Smooth muscle cell (in vitro differentiated cells): ENCODE measurements at regions not wholly inside any gene's neighbourhood (a gene's known extent, or its start where the extent isn't known, plus 50 kb on each side); places are given as distances from the start of the nearest gene placed in this dataset.

Source experiments
- DNase-seq: peaks from one replicate; lab custom pipeline; 2025; ENCODE audit not compliant: unreplicated experiment; lab: John Stamatoyannopoulos, UW
- H2AFZ ChIP-seq: fragments of 200-600 bp; sonication (generic); 2 replicates; pipeline ENCODE4 v1.6.0; 2016; ENCODE audit warnings: antibody characterized with exemption, low read depth, mild to moderate bottlenecking
- H3F3A ChIP-seq: fragments of 200-600 bp; sonication (generic); 2 replicates; pipeline ENCODE4 v1.6.0; 2017; ENCODE audit warnings: antibody characterized with exemption, low read depth
- H3K27ac ChIP-seq: fragments of 200-600 bp; sonication (generic); 2 replicates; pipeline ENCODE4 v1.5.1; 2016; ENCODE audit warnings: low read depth, mild to moderate bottlenecking
- H3K27me3 ChIP-seq: fragments of 200-600 bp; sonication (generic); 2 replicates; pipeline ENCODE4 v1.6.1; 2016; ENCODE audit warnings: low read depth, mild to moderate bottlenecking
- H3K36me3 ChIP-seq: fragments of 200-600 bp; sonication (generic); 2 replicates; pipeline ENCODE4 v1.5.1; 2016; ENCODE audit warnings: low read depth
- H3K4me1 ChIP-seq: fragments of 200-600 bp; sonication (generic); 2 replicates; pipeline ENCODE4 v1.5.1; 2016; ENCODE audit warnings: low read depth
- H3K4me2 ChIP-seq: fragments of 200-600 bp; sonication (generic); 2 replicates; pipeline ENCODE4 v1.6.0; 2016; ENCODE audit warnings: mild to moderate bottlenecking
- H3K4me3 ChIP-seq: fragments of 200-600 bp; sonication (generic); 2 replicates; pipeline ENCODE4 v1.5.1; 2016; ENCODE audit warnings: mild to moderate bottlenecking
- H3K79me2 ChIP-seq: fragments of 200-600 bp; sonication (generic); 2 replicates; pipeline ENCODE4 v1.6.0; 2016; ENCODE audit warnings: low read depth, mild to moderate bottlenecking
- H3K9ac ChIP-seq: fragments of 200-600 bp; sonication (generic); 2 replicates; pipeline ENCODE4 v1.6.0; 2016; ENCODE audit warnings: low read depth
- H3K9me3 ChIP-seq: fragments of 200-600 bp; sonication (generic); replicated peaks from 2 replicates; pipeline ENCODE4 v1.5.1; 2016; ENCODE audit warnings: low read depth
- H4K20me1 ChIP-seq: fragments of 200-600 bp; sonication (generic); 2 replicates; pipeline ENCODE4 v1.6.0; 2016; ENCODE audit warnings: low read depth
- WGBS: methylation state at CpG from one replicate; pipeline ENCODE4 v1.1.7; 2016; ENCODE audit warnings: low lambda C conversion rate; 5-methylcytosine and 5-hydroxymethylcytosine counted together
- TF ChIP-seq, protein P1 (sequence below): fragments of 200-600 bp; sonication (generic); IDR thresholded peaks from 2 replicates; pipeline ENCODE4 v1.5.1; 2017; ENCODE audit warnings: borderline replicate concordance, mild to moderate bottlenecking, antibody characterized with exemption; ENCODE audit not compliant: insufficient read depth, poor library complexity, severe bottlenecking

DNA sequence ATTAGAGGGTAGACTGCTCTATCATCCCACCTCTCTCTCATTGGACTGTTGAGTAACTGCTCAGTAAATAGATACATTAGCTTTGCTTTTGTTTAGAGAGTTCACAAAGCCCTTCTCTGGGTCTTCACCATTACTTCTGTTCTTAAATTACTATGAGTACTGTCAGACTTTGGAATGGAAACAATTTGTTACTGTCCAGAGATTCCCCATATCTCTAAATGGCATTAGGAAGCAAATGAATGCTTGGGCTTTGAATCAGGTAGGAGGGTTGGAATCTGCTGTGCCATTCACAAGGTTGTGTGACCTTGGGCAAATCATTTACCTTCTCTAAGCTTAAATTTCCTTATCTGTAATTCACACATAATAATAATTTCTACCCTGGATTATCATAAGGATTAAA is 541.0 kb upstream of the FZD8 start:
- TF ChIP-seq, protein P1, sequence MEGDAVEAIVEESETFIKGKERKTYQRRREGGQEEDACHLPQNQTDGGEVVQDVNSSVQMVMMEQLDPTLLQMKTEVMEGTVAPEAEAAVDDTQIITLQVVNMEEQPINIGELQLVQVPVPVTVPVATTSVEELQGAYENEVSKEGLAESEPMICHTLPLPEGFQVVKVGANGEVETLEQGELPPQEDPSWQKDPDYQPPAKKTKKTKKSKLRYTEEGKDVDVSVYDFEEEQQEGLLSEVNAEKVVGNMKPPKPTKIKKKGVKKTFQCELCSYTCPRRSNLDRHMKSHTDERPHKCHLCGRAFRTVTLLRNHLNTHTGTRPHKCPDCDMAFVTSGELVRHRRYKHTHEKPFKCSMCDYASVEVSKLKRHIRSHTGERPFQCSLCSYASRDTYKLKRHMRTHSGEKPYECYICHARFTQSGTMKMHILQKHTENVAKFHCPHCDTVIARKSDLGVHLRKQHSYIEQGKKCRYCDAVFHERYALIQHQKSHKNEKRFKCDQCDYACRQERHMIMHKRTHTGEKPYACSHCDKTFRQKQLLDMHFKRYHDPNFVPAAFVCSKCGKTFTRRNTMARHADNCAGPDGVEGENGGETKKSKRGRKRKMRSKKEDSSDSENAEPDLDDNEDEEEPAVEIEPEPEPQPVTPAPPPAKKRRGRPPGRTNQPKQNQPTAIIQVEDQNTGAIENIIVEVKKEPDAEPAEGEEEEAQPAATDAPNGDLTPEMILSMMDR: no peak

DNA sequence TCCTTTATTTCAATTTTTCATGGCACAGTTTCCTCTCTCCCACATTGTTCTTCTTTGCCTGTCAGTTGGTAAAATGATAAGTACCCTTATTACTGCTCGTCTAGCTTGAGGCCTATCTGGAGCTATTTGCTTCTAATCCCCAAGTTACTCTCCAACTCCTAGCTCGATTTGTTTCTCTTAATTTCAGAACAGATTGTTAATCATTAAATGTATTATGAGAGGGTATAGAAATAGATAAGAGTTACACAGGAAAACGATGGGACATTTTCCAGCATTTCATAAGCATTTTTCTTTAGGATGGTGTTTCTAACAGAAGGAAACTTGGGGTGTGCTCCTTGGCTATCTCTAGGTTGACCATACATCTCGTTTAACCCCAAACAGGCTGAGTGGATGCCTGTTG is 540.5 kb upstream of the FZD8 start:
- H4K20me1 ChIP-seq: no peaks in the 10 kb centered on the region
- no peak overlapping the region for H3K4me2 ChIP-seq
- peak overlapping the region; percentile 69 for H2AFZ ChIP-seq
- H3K4me1 ChIP-seq: peaks cover 5% of the 10 kb centered on the region
- TF ChIP-seq, protein P1: no peak
- H3K4me3 ChIP-seq: no peak overlapping the region
- no peak overlapping the region for H3K9ac ChIP-seq
- no peaks in the 10 kb centered on the region for H3K9me3 ChIP-seq
- H3K36me3 ChIP-seq: no peaks in the 10 kb centered on the region
- no peaks in the 10 kb centered on the region for H3F3A ChIP-seq
- H3K79me2 ChIP-seq: no peaks in the 10 kb centered on the region
- no peak for DNase-seq
- no peak overlapping the region for H3K27ac ChIP-seq
- H3K27me3 ChIP-seq: no peaks in the 10 kb centered on the region
- WGBS: 69% methylated on average over 4 of the region's 4 CpGs

More for the DNA sequence above, 541.0 kb upstream of the FZD8 start:
- no peak for DNase-seq
- H4K20me1 ChIP-seq: no peaks in the 10 kb centered on the region
- no peaks in the 10 kb centered on the region for H3K36me3 ChIP-seq
- H3F3A ChIP-seq: no peaks in the 10 kb centered on the region
- H3K4me2 ChIP-seq: no peak overlapping the region
- peaks cover 5% of the 10 kb centered on the region for H3K4me1 ChIP-seq
- H2AFZ ChIP-seq: no peak overlapping the region
- no peaks in the 10 kb centered on the region for H3K27me3 ChIP-seq
- no peaks in the 10 kb centered on the region for H3K9me3 ChIP-seq
- H3K79me2 ChIP-seq: no peaks in the 10 kb centered on the region
- H3K4me3 ChIP-seq: no peak overlapping the region
- H3K9ac ChIP-seq: no peak overlapping the region
- H3K27ac ChIP-seq: no peak overlapping the region

DNA sequence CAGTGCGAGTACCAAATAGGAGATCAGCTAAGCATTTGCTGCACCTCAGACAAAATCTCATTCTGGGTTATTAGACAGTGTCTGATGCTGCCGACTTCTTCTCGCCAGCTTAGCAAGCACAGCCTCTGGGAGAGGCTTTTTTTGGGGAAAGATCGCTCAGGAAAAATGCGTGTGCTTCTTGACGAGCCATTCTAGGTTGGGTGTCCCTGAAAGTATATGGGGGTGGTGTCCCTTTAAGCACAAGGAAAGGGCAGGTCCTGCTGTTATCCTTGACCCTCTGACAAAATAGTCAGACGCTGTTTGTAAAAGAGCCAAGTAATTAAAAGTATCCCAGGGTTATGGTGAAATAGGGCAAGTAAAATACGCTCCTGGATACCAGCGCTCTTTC is 540.1 kb upstream of the FZD8 start:
- TF ChIP-seq, protein P1: no peak
- DNase-seq: no peak
- Histone ChIP-seq H3K9ac (no peak overlapping the region), H3K36me3 (no peaks in the 10 kb centered on the region), H3K27ac (no peak overlapping the region), H3K4me3 (no peak overlapping the region), H2AFZ (peak overlapping the region; percentile 69), H4K20me1 (no peaks in the 10 kb centered on the region), H3F3A (no peaks in the 10 kb centered on the region), H3K9me3 (no peaks in the 10 kb centered on the region), H3K4me2 (no peak overlapping the region), H3K4me1 (peaks cover 5% of the 10 kb centered on the region), H3K79me2 (no peaks in the 10 kb centered on the region), H3K27me3 (no peaks in the 10 kb centered on the region)
- 89% methylated on average over 9 of the region's 9 CpGs for WGBS

DNA sequence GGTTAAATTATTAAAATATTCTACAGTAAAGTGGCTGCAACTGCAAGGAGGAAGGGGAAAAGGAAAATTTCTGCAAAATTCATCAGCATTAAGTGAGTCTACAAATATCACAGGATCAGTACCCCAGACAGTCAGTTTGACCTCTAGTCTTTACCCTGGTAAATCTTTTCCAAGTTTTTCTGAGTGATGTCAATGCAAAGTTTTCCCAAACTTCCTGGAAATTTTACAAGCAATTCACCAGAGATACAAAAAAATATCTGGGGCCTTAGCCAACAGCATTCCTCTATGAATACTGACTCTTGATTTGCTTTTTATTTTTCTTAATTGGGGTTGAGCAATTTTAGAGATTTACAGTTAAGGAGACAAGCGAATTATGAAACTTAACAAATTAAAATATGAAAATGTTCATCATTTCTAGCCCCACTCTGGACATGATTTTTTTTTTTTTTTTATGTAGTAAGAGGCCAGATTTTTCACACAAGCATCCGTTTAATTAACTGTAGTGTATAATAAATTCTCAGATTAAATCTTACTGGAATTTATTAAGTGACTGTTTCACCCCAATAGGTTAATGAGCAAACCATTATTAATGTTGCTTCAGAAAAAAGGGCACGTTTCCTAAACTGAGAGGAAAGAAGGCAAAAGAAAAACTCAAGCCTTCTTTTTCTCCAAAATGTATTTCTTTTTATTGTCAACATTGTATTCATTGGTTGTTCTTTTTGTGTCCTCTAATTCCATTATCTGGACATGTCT is 539.5 kb upstream of the FZD8 start:
- H3F3A ChIP-seq: no peaks in the 10 kb centered on the region
- 92% methylated on average over 3 of the region's 3 CpGs for WGBS
- no peak overlapping the region for H3K27ac ChIP-seq
- H2AFZ ChIP-seq: peak overlapping the region; percentile 69
- H3K36me3 ChIP-seq: no peaks in the 10 kb centered on the region
- no peaks in the 10 kb centered on the region for H3K27me3 ChIP-seq
- H4K20me1 ChIP-seq: no peaks in the 10 kb centered on the region
- no peak overlapping the region for H3K4me2 ChIP-seq
- no peak overlapping the region for H3K4me3 ChIP-seq
- H3K9ac ChIP-seq: no peak overlapping the region
- no peaks in the 10 kb centered on the region for H3K79me2 ChIP-seq
- peaks cover 5% of the 10 kb centered on the region for H3K4me1 ChIP-seq
- TF ChIP-seq, protein P1: no peak
- no peaks in the 10 kb centered on the region for H3K9me3 ChIP-seq
- no peak for DNase-seq
